GM12878 (cell line): ENCODE measurements at regions not wholly inside any gene's neighbourhood (a gene's known extent, or its start where the extent isn't known, plus 50 kb on each side); places are given as distances from the start of the nearest gene placed in this dataset.

ENCODE experiments used
- ATAC-seq: fragments of 200-7000 bp; cut with Tn5 transposase; 3 replicates; pipeline ENCODE4 v1.9.1; 2020; ENCODE audit warnings: mild to moderate bottlenecking, moderate library complexity
- BruUV-seq: library from RNA; stranded (reverse); fragments of 400-500 nt; replicated peaks from 2 replicates; lab custom pipeline; 2021; lab: Mats Ljungman, UMichigan
- CTCF ChIA-PET: fragments of 300-600 bp; sonication (Branson Sonifier 250); formaldehyde crosslinking; extraction: SDS; loops from one replicate; lab custom pipeline; 2021; ENCODE audit warnings: inconsistent platforms; lab: Yijun Ruan, JAX
- POLR2A ChIA-PET: fragments of 350-600 bp; formaldehyde crosslinking; extraction: SDS; loops from one replicate; lab custom pipeline; 2021; ENCODE audit warnings: inconsistent platforms; lab: Charles Lee
- RAD21 ChIA-PET: fragments of 300-600 bp; sonication (Branson Sonifier 250); formaldehyde crosslinking; loops from one replicate; lab custom pipeline; 2023; ENCODE audit warnings: antibody characterized with exemption; ENCODE audit not compliant: unreplicated experiment; lab: Charles Lee
- SMC1A ChIA-PET: fragments of 300-600 bp; sonication (Branson Sonifier 250); formaldehyde crosslinking; loops from one replicate; lab custom pipeline; 2023; ENCODE audit not compliant: unreplicated experiment, uncharacterized antibody; lab: Charles Lee
- DNase-seq: peaks from one replicate; pipeline ENCODE4 v3.0.0-alpha.2; 2011; ENCODE audit warnings: low read depth, low spot score
- FAIRE-seq: peaks from 3 replicates; lab custom pipeline; 2011; peaks lifted over from hg19 to GRCh38; lab: Jason Lieb, UNC
- H2AFZ ChIP-seq: 2 replicates; pipeline ENCODE4 v1.6.0; 2011; ENCODE audit warnings: low read depth, low read length, control low read depth; ENCODE audit not compliant: control insufficient read depth
- H3K27ac ChIP-seq: 2 replicates; pipeline ENCODE4 v1.5.1; 2011; ENCODE audit warnings: control low read depth; ENCODE audit not compliant: control insufficient read depth, insufficient read depth
- H3K27me3 ChIP-seq, 2 experiments: replicated peaks in 1 of 2; 2 replicates each; pipeline versions ENCODE4 v1.6.0 to v1.6.1; 2011; ENCODE audit warnings: low read length in 1 of 2; ENCODE audit not compliant: control insufficient read depth in 2 of 2, insufficient read depth in 2 of 2
- H3K36me3 ChIP-seq, 2 experiments: 2 replicates each; pipeline ENCODE4 v1.5.1; 2011; ENCODE audit warnings: low read length in 1 of 2; ENCODE audit not compliant: control insufficient read depth in 2 of 2, insufficient read depth in 2 of 2
- H3K4me1 ChIP-seq: 2 replicates; pipeline ENCODE4 v1.6.1; 2011; ENCODE audit warnings: mild to moderate bottlenecking, low read length, moderate library complexity, mixed read lengths; ENCODE audit not compliant: control insufficient read depth, insufficient read depth
- H3K4me2 ChIP-seq: 2 replicates; pipeline ENCODE4 v1.6.0; 2011; ENCODE audit warnings: control low read depth; ENCODE audit not compliant: control insufficient read depth, insufficient read depth
- H3K4me3 ChIP-seq: fragments of 200-600 bp; sonication (generic); 2 replicates; pipeline ENCODE4 v1.5.1; 2016
- H3K79me2 ChIP-seq: 2 replicates; pipeline ENCODE4 v1.6.0; 2011; ENCODE audit warnings: low read length; ENCODE audit not compliant: control insufficient read depth, insufficient read depth
- H3K9ac ChIP-seq: 2 replicates; pipeline ENCODE4 v1.8.0; 2011; ENCODE audit warnings: low read length, control low read depth, mixed read lengths; ENCODE audit not compliant: control insufficient read depth, insufficient read depth
- H3K9me3 ChIP-seq: replicated peaks from 3 replicates; pipeline ENCODE4 v1.5.1; 2011; ENCODE audit warnings: mild to moderate bottlenecking, low read length; ENCODE audit not compliant: control insufficient read depth, insufficient read depth
- H4K20me1 ChIP-seq: 2 replicates; pipeline ENCODE4 v1.6.0; 2011; ENCODE audit not compliant: control insufficient read depth, insufficient read depth
- BHLHE40 ChIP-seq, 2 experiments: fragments of 450-650 bp in 1 of 2; IDR thresholded peaks; 2 replicates each; pipeline ENCODE4 v1.6.1; 2011 to 2017; ENCODE audit warnings: low read depth in 2 of 2, borderline replicate concordance in 1 of 2, improper control_type of control experiment in 1 of 2, low read length in 1 of 2, mild to moderate bottlenecking in 1 of 2
- CHD4 ChIP-seq: fragments of 200-600 bp; sonication (generic); IDR thresholded peaks from 2 replicates; pipeline ENCODE4 v1.6.1; 2016; ENCODE audit warnings: mild to moderate bottlenecking
- CREM ChIP-seq: IDR thresholded peaks from 2 replicates; pipeline ENCODE4 v1.6.1; 2014; ENCODE audit warnings: antibody characterized with exemption, low read depth
- ESRRA ChIP-seq: IDR thresholded peaks from 2 replicates; pipeline ENCODE4 v1.6.1; 2012; ENCODE audit warnings: mild to moderate bottlenecking, low read length, improper control_type of control experiment
- KDM1A ChIP-seq: fragments of 200-600 bp; sonication (generic); IDR thresholded peaks from 2 replicates; pipeline ENCODE4 v1.6.1; 2016; ENCODE audit warnings: borderline replicate concordance
- NBN ChIP-seq: fragments of 450-650 bp; IDR thresholded peaks from 2 replicates; pipeline ENCODE4 v1.6.1; 2016
- PML ChIP-seq: IDR thresholded peaks from 2 replicates; pipeline ENCODE4 v1.6.1; 2012; ENCODE audit warnings: low read length, inconsistent platforms
- POLR2AphosphoS2 ChIP-seq: IDR thresholded peaks from 2 replicates; pipeline ENCODE4 v1.6.1; 2011; ENCODE audit warnings: low read depth, mild to moderate bottlenecking, low read length, improper control_type of control experiment, moderate library complexity
- SIN3A ChIP-seq: IDR thresholded peaks from 2 replicates; pipeline ENCODE4 v1.6.1; 2012; ENCODE audit warnings: low read depth, low read length, improper control_type of control experiment
- SMAD1 ChIP-seq: fragments of 450-650 bp; IDR thresholded peaks from 2 replicates; pipeline ENCODE4 v1.6.1; 2018; ENCODE audit warnings: mild to moderate bottlenecking, low read depth; ENCODE audit not compliant: partially characterized antibody
- WGBS: methylation state at CpG from one replicate; pipeline ENCODE4 v1.1.6; 2016; ENCODE audit warnings: low lambda C conversion rate; ENCODE audit not compliant: insufficient replicate concordance, insufficient coverage; ENCODE audit errors: missing lambda C conversion rate; 5-methylcytosine and 5-hydroxymethylcytosine counted together
- in situ Hi-C: fragments of 300-500 bp; cut with MboI; formaldehyde crosslinking; loops from 9 replicates; pipeline ENCODE4 v1.14.3; 2018; ENCODE audit warnings: mixed read lengths
- intact Hi-C: fragments of 100-400 bp; cut with micrococcal nuclease; formaldehyde crosslinking; loops from one replicate; pipeline ENCODE4 v1.14.2; 2022; ENCODE audit not compliant: unreplicated experiment

DNA sequence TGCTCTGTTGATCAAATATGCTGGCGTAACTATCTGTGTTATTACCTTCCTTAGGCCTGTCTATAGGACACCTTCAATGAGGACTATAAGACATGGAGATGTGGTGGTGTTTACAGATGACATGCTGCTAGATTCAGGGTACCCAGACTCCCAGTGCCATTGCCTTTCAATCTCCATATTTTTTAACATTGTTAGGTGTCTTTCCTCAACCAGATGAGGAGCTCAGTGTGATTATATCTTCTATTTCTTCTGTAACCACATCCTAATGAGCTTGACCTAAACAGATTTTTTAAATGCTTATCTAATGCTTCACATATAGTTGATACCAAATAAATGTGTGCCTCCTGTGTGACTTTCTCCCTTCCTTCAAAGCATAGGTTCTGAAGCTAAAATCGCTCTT, 730.1 kb upstream of the NR2F2 start:
- no peaks in the 10 kb centered on the region for H3K79me2 ChIP-seq
- SMC1A ChIA-PET, result interaction anchor here (1.4 to 1.9 kb wide), 4 partner anchors 8 to 32 kb away, joined by 4 to 9 read pairs (median 4); no protein-coding TSS in a partner anchor
- intact Hi-C loops, result no loop called here
- H3K27ac ChIP-seq, result no peak overlapping the region
- no peak for ATAC-seq
- no peak overlapping the region for H2AFZ ChIP-seq
- in situ Hi-C loops, result no loop called here
- no peaks in the 10 kb centered on the region for H3K27me3 ChIP-seq
- DNase-seq, result no peak
- FAIRE-seq, result no peak
- H4K20me1 ChIP-seq, result no peaks in the 10 kb centered on the region
- BruUV-seq, result no TSS peak
- no peaks in the 10 kb centered on the region; the same call in 2 of the 3 replicates for H3K9me3 ChIP-seq
- no peak overlapping the region for H3K4me3 ChIP-seq
- POLR2A ChIA-PET, result no interaction called here
- TF ChIP-seq BHLHE40 (IDR thresholded peaks at IDR 0.05; ENCODE audit: borderline replicate concordance in 1 of 2, low read depth in 2 of 2, low read length in 1 of 2), result no peak
- no peak for TF ChIP-seq KDM1A
- TF ChIP-seq CHD4, result no peak
- TF ChIP-seq ESRRA, result no peak
- no peak for TF ChIP-seq NBN
- no peak for TF ChIP-seq CREM
- H3K9ac ChIP-seq, result no peak overlapping the region
- CTCF ChIA-PET, result interaction anchor here (0.5 to 0.9 kb wide), 2 partner anchors 308 to 1026 kb away, joined by 3 read pairs; no protein-coding TSS in a partner anchor
- RAD21 ChIA-PET, result no interaction called here
- 0% methylated on average over 2 of the region's 2 CpGs for WGBS
- no peaks in the 10 kb centered on the region for H3K4me1 ChIP-seq
- H3K36me3 ChIP-seq, result no peaks in the 10 kb centered on the region
- H3K4me2 ChIP-seq, result no peak overlapping the region

DNA sequence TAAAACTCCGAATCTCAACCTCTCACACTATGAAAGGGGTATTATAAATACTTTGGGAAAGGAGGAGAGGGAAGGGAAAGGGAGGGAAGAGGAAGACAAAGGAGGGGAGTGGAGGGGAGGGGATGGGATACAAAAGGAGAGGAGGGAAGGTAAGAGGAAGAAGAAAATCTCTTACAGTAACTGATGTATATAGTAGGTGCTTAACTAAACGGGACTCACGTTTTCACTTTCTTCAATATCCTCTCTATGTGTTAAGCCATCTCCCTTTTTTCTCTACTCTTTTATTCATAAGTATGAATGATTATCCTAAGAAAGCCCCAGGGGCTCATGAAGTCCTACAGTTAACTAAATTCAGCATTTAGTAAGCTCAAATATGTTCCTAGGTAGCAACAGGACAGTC, 729.6 kb upstream of the NR2F2 start:
- ChIA-PET POLR2A (no interaction called here), RAD21 (no interaction called here), CTCF (interaction anchor here (0.5 to 0.9 kb wide), 2 partner anchors 309 to 1026 kb away, joined by 3 read pairs; no protein-coding TSS in a partner anchor), SMC1A (interaction anchor here (0.7 to 1.9 kb wide), 5 partner anchors 8 to 32 kb away, joined by 3 to 9 read pairs (median 4); no protein-coding TSS in a partner anchor)
- Histone ChIP-seq H3K79me2 (no peaks in the 10 kb centered on the region), H3K4me1 (no peaks in the 10 kb centered on the region), H3K4me2 (no peak overlapping the region), H3K9me3 (no peaks in the 10 kb centered on the region; the same call in 2 of the 3 replicates), H3K4me3 (no peak overlapping the region)
- intact Hi-C loops, result no loop called here
- no peak for ATAC-seq
- 38% methylated on average over 3 of the region's 3 CpGs for WGBS
- TF ChIP-seq POLR2AphosphoS2 (no peak), SMAD1 (no peak), PML (no peak), SIN3A (no peak)
- TF ChIP-seq, all 136 proteins: peak for 0
- Histone ChIP-seq H3K36me3 (no peaks in the 10 kb centered on the region), H4K20me1 (no peaks in the 10 kb centered on the region), H3K9ac (no peak overlapping the region), H3K27me3 (no peaks in the 10 kb centered on the region), H2AFZ (no peak overlapping the region), H3K27ac (no peak overlapping the region)
- DNase-seq (no peak), FAIRE-seq (no peak)
- in situ Hi-C loops, result no loop called here
- BruUV-seq, result no TSS peak
